ENCODE measurements at regions not wholly inside any gene's neighbourhood (a gene's known extent, or its start where the extent isn't known, plus 50 kb on each side); places are given as distances from the start of the nearest gene placed in this dataset.
A peak's percentile ranks its signal among the peaks of the same experiment; 100 is the strongest.

- DNase-seq (ENCODE audit: low spot score), result no peak
Observed at GRCh38 chr12:89256060-89256459, 96.2 kb downstream of the DUSP6 start.

GRCh38 chr12:89253488-89253887 is 98.8 kb downstream of the DUSP6 start:
- DNase-seq (ENCODE audit: low spot score), result no peak

- DNase-seq (ENCODE audit: low spot score), result no peak
Observed at GRCh38 chr12:89252284-89252683, 100.0 kb downstream of the DUSP6 start.

GRCh38 chr12:89251342-89252271 is 100.7 kb downstream of the DUSP6 start:
- no peak for DNase-seq (ENCODE audit: low spot score)

GRCh38 chr12:89250636-89251035 is 101.7 kb downstream of the DUSP6 start:
- no peak for DNase-seq (ENCODE audit: low spot score)

- DNase-seq (ENCODE audit: low spot score), result no peak
Observed at GRCh38 chr12:89250213-89250612, 102.1 kb downstream of the DUSP6 start.

- no peak for DNase-seq (ENCODE audit: low spot score)
Observed at GRCh38 chr12:89247967-89248366, 104.3 kb downstream of the DUSP6 start.

- DNase-seq (ENCODE audit: low spot score), result no peak
Observed at GRCh38 chr12:89247541-89247942, 104.8 kb downstream of the DUSP6 start.

- DNase-seq (ENCODE audit: low spot score), result no peak
Observed at GRCh38 chr12:89245090-89245489, 107.2 kb downstream of the DUSP6 start.

GRCh38 chr12:89244536-89244935 is 107.8 kb downstream of the DUSP6 start:
- no peak for DNase-seq (ENCODE audit: low spot score)

- DNase-seq (ENCODE audit: low spot score), result no peak
Observed at GRCh38 chr12:89243771-89244170, 108.5 kb downstream of the DUSP6 start.

GRCh38 chr12:89239534-89239933 is 112.8 kb downstream of the DUSP6 start:
- DNase-seq (ENCODE audit: low spot score), result no peak

- no peak for DNase-seq (ENCODE audit: low spot score)
Observed at GRCh38 chr12:89238593-89238992, 113.7 kb downstream of the DUSP6 start.

- DNase-seq (ENCODE audit: low spot score), result no peak
Observed at GRCh38 chr12:89237763-89238162, 114.5 kb downstream of the DUSP6 start.

- no peak for DNase-seq (ENCODE audit: low spot score)
Observed at GRCh38 chr12:89236748-89237383, 115.4 kb downstream of the DUSP6 start.

GRCh38 chr12:89236237-89236636 is 116.1 kb downstream of the DUSP6 start:
- DNase-seq (ENCODE audit: low spot score), result no peak

GRCh38 chr12:89235189-89235993 is 116.9 kb downstream of the DUSP6 start:
- no peak for DNase-seq (ENCODE audit: low spot score)

- no peak for DNase-seq (ENCODE audit: low spot score)
Observed at GRCh38 chr12:89234324-89235114, 117.8 kb downstream of the DUSP6 start.

- peak; percentile 46 for DNase-seq (ENCODE audit: low spot score)
Observed at GRCh38 chr12:89231686-89232085, 120.6 kb downstream of the DUSP6 start.

- DNase-seq (ENCODE audit: low spot score), result no peak
Observed at GRCh38 chr12:89230376-89231315, 121.7 kb downstream of the DUSP6 start.

- no peak for DNase-seq (ENCODE audit: low spot score)
Observed at GRCh38 chr12:89228491-89228890, 123.8 kb downstream of the DUSP6 start.

Data from hematopoietic multipotent progenitor cell treated with erythropoietin and hydrocortisone succinate and interleukin-3 and kit ligand, for 17 days (in vitro differentiated cells).